Neural crest cell (in vitro differentiated cells): ENCODE measurements at regions not wholly inside any gene's neighbourhood (a gene's known extent, or its start where the extent isn't known, plus 50 kb on each side); places are given as distances from the start of the nearest gene placed in this dataset.

Experiments
- DNase-seq: peaks from one replicate; pipeline ENCODE4 v3.0.0; 2021; ENCODE audit warnings: low read depth, mixed read lengths, low spot score
- H3K27ac Mint-ChIP-seq: one replicate; pipeline ENCODE4 v1.8.0; 2021; ENCODE audit warnings: mild to moderate bottlenecking, mixed read lengths; ENCODE audit not compliant: unreplicated experiment
- H3K27me3 Mint-ChIP-seq: 2 replicates; pipeline ENCODE4 v1.8.0; 2021; ENCODE audit warnings: low read depth, mild to moderate bottlenecking, mixed read lengths
- H3K36me3 Mint-ChIP-seq: 2 replicates; pipeline ENCODE4 v1.8.0; 2021; ENCODE audit warnings: low read depth, mild to moderate bottlenecking, mixed read lengths
- H3K4me1 Mint-ChIP-seq: 2 replicates; pipeline ENCODE4 v1.8.0; 2021; ENCODE audit warnings: mixed read lengths
- H3K4me3 Mint-ChIP-seq: one replicate; pipeline ENCODE4 v1.8.0; 2021; ENCODE audit warnings: mild to moderate bottlenecking, mixed read lengths
- H3K9me3 Mint-ChIP-seq: 2 replicates; pipeline ENCODE4 v1.8.0; 2021; ENCODE audit warnings: mixed read lengths
- TF ChIP-seq, protein P1 (sequence below): fragments of 200-600 bp; sonication (generic); conservative IDR thresholded peaks from 2 replicates; pipeline ENCODE4 v1.5.0; 2021; ENCODE audit warnings: antibody characterized with exemption, mild to moderate bottlenecking

DNA sequence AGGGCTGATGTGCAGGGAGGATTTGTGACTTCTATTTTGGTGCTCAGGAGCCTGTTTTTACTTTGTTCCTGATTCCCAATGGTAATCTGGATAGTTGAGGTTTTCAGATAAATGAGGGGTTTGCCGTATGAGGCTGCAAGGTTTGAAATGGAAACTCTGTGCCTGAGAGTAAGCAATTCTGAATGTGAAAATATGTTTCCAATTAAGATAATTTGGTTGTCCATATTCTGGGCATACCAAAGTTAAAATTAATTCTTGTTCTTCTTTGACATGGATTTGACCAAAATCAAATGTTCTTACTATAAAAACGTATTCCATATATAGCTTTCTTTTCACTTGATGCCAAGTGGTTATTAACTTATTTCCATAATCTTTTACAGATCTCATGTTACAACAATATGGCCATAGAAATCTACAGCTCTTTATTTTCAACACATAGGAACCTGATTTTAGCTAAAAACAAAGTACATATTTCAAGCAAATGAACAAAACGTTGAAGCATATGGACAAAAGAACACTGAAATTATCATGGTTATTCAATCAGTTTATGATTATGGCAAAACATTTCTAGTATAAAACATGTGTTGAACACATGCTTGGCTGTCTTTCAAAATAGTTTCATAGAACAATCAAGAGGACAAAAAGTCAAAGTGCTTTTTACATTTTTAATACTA is 63.4 kb upstream of the ARHGAP28 start:
- Mint-ChIP-seq H3K4me3 (no peak overlapping the region), H3K9me3 (no peaks in the 10 kb centered on the region), H3K27ac (no peak overlapping the region), H3K4me1 (peaks cover 3% of the 10 kb centered on the region), H3K36me3 (no peaks in the 10 kb centered on the region), H3K27me3 (no peaks in the 10 kb centered on the region)
- no peak for DNase-seq
- TF ChIP-seq, protein P1, sequence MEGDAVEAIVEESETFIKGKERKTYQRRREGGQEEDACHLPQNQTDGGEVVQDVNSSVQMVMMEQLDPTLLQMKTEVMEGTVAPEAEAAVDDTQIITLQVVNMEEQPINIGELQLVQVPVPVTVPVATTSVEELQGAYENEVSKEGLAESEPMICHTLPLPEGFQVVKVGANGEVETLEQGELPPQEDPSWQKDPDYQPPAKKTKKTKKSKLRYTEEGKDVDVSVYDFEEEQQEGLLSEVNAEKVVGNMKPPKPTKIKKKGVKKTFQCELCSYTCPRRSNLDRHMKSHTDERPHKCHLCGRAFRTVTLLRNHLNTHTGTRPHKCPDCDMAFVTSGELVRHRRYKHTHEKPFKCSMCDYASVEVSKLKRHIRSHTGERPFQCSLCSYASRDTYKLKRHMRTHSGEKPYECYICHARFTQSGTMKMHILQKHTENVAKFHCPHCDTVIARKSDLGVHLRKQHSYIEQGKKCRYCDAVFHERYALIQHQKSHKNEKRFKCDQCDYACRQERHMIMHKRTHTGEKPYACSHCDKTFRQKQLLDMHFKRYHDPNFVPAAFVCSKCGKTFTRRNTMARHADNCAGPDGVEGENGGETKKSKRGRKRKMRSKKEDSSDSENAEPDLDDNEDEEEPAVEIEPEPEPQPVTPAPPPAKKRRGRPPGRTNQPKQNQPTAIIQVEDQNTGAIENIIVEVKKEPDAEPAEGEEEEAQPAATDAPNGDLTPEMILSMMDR: no peak

DNA sequence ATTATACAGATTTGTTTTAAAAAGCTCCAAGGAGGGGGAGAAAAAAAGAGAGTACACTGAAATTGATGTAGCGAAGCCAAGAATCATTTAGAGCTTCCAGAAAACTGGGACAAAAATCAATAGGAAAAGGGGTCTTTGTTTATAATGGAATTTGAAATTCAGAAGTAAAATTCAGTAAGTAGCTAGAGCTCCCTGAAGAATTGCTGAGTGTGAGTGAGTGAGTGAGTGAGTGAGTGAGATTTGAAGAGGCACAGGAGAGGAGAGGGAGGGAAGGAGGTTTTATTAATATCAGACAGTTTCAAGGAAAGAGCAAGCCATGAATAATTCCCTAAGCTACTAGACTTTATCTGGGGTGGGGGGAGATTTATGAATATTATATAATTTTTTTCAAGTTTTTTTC is 60.7 kb upstream of the ARHGAP28 start:
- TF ChIP-seq, protein P1: no peak
- no peak overlapping the region for H3K27ac Mint-ChIP-seq
- no peaks in the 10 kb centered on the region for H3K27me3 Mint-ChIP-seq
- no peaks in the 10 kb centered on the region for H3K36me3 Mint-ChIP-seq
- peaks cover 3% of the 10 kb centered on the region for H3K9me3 Mint-ChIP-seq
- no peak overlapping the region for H3K4me3 Mint-ChIP-seq
- H3K4me1 Mint-ChIP-seq: peaks cover 7% of the 10 kb centered on the region
- no peak for DNase-seq

DNA sequence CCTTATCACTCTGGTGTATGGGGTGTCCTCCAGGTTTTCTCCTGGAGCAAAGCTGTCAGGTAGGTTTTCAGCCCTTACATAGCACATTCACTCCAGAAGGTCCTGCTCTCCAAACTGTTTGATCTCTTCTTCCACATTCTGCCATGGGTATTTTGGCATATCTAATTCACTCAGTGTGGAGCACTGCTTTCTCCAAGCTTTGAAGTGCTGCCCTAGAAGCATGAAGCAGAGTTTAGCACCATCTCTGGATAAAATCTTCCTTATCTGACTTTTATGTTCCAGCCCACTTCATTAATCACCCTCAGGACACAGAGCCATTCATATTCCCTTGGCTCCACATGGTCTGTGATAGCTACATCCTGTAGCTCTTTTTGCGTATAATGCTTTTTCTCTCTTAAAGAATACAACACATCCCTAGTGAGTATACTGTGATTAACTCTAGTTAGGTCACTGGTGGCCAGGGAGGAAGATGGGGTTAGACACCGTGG is 56.7 kb upstream of the ARHGAP28 start:
- peaks cover 7% of the 10 kb centered on the region for H3K9me3 Mint-ChIP-seq
- H3K27ac Mint-ChIP-seq: peak overlapping the region; percentile 75
- no peaks in the 10 kb centered on the region for H3K27me3 Mint-ChIP-seq
- TF ChIP-seq, protein P1: no peak
- no peak for DNase-seq
- peaks cover 20% of the 10 kb centered on the region for H3K4me1 Mint-ChIP-seq
- H3K4me3 Mint-ChIP-seq: no peak overlapping the region
- no peaks in the 10 kb centered on the region for H3K36me3 Mint-ChIP-seq

DNA sequence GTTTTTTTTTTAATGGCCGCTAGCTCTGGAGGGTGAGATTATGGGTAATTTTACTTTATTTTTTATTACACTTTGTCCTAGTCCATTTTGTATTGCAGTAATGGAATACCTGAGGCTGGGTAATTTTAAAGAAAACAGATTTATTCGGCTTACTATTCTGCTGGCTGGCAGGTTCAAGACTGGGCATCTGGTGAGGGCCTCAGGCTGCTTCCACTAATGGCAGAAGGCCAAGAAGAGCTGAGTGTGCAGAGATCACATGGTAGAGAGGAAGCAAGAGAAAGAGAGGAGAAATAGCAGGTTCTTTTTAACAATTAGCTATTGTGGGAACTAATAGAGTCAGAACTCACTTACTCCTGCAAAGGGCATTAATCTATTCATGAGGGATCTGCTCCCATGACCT is 52.4 kb upstream of the ARHGAP28 start:
- Mint-ChIP-seq H3K4me3 (no peak overlapping the region), H3K36me3 (no peaks in the 10 kb centered on the region), H3K4me1 (peaks cover 19% of the 10 kb centered on the region), H3K9me3 (peaks cover 7% of the 10 kb centered on the region), H3K27me3 (no peaks in the 10 kb centered on the region), H3K27ac (peak overlapping the region; percentile 54)
- TF ChIP-seq, protein P1: no peak
- DNase-seq: no peak

DNA sequence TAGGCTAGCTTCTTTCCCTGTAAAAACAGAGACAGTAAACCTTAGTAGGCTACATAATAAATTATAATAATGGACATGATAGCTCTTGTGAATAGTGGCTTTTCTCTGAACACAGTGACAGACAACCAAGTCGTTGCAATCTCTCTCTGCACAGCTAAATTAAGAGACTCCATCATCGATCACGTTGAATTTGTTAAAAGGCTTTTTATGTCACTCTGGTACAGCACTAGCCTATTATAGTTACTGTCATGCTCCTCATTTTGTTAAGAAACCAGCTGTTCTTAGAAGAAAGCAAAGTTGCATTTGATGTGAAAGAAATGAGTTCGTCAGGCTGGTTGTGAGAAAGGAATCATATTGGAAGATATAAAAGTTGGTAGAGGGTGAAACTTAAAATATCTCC is 50.3 kb upstream of the ARHGAP28 start:
- TF ChIP-seq, protein P1: no peak
- no peak for DNase-seq
- Mint-ChIP-seq H3K9me3 (peaks cover 4% of the 10 kb centered on the region), H3K36me3 (no peaks in the 10 kb centered on the region), H3K4me3 (no peak overlapping the region), H3K4me1 (peaks cover 15% of the 10 kb centered on the region), H3K27me3 (no peaks in the 10 kb centered on the region), H3K27ac (no peak overlapping the region)
